Activated naive CD8-positive, alpha-beta T cell treated with anti-CD3 and anti-CD28 coated beads, Interleukin-2, amount 50 U/mL, for 16 hours (primary cell): ENCODE measurements at regions not wholly inside any gene's neighbourhood (a gene's known extent, or its start where the extent isn't known, plus 50 kb on each side); places are given as distances from the start of the nearest gene placed in this dataset.

Experiments used
- DNase-seq: peaks from one replicate; pipeline ENCODE4 v3.0.0-alpha.2; 2020; ENCODE audit warnings: low read depth, low spot score

DNA sequence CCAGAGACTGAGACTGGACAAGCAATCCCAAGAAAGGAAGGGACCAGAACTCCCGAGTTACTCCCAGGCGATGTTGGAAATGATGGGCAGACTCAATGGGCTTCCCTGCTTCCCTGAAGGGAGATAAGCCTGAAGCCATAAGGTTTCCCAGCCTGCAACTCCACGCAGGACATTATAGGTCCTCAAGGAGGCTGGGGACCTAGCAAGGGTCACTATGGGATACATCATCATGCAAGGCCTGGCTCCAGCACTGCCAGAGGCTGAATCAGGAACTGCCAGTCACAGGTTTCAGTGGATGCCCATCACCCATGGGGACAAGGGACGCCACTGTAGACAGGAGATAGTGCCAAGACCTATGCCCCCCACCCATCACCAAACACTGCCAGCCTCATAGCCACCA is 338.7 kb downstream of the IRS2 start:
- no peak for DNase-seq

DNA sequence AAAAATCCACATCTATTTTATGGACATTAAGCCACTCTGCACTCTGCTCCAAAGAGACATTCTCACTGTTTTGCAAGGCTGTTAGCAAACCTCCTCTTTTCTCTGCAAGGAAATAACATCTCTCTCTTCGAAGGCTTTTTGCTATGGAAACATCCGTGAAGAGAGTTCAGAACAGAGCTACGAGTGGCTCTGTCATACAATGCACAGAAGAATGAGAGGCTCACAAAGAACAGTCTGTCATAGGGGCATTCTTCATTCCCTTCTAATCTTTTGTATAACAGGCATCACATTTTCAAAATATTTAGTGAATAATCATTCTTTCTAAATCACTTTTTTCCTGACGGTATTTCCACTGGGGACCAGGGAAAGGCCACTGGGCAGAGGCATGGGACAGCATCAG is 346.1 kb downstream of the IRS2 start:
- DNase-seq: no peak

DNA sequence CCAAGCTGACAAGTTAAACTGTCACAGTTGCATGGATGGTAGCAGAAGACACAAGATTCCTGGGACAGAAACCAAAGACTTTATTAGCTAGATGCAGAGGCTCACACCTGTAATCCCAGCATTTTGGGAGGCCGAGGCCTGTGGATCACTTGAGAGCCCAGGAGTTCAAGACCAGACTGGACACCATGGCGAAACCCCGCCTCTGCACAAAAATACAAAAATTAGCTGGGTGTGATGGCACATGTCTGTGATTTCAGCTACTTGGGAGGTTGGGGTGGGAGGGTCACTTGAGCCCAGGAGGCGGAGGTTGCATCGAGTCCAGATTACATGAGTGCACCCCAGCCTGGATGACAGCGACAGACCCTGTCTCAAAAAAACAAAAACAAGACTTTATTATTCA is 346.6 kb downstream of the IRS2 start:
- no peak for DNase-seq

DNA sequence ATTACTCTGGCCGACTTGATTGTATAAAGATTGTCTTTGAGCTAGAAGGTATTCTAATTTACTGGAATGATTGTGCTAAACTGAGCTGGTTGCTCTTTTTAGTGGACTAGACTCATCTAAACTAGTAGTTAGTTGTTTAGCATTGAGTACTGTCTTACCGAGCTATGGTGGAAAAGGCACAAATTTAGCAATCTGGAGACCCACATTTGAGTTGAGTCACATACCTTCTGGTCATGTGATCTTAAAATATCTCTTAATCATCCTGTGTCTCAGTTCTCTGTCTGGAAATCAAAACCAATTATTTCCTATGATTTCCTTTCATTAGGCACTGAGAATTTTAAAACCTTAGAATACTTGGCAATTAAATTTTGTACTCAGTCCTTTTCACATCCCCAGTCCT is 349.5 kb downstream of the IRS2 start:
- no peak for DNase-seq

DNA sequence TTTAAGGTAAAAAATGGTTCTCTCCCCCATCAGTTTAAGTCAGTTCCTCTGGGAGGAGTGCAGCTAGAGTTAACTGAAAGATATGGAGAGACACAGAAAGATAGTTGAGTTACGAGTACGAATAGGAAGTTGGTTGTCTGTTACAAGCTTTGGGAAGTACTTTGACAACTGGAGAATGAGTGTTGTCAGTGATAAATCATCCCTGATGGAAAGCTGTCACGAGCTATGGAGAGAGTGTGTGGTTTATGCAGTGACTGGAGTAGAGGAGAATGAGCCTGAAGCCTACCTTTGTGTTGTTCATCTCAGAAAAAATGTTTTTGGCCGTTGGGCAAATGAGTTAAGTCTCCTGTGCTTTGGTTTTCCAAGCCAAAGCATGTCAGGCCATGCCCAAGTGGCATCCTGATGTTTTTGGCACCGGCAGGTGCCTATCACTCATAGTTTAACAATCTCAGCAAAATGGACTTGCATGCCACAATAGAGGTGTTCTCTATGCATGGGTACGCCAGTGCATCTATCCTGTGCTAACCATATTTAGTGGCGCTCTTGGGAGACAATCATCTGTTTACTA is 350.2 kb downstream of the IRS2 start:
- DNase-seq: no peak

DNA sequence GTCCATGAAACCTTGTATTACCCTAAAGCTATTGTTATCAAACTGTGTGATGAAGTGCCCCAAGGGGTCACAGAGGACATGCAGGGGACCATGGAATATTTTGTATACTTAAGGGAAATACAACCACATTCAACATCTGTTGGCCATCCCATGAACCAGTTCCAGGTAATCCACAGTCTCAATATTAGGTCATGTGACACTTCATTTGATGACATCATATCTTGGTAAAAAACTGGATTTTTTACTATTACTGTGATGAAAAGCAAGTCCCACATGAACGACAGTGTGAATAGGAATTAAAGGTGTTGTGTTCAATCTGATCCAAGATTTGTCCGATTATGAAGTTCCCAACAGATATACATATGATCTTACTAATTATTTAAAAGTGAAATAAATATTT is 355.2 kb downstream of the IRS2 start:
- DNase-seq: no peak

DNA sequence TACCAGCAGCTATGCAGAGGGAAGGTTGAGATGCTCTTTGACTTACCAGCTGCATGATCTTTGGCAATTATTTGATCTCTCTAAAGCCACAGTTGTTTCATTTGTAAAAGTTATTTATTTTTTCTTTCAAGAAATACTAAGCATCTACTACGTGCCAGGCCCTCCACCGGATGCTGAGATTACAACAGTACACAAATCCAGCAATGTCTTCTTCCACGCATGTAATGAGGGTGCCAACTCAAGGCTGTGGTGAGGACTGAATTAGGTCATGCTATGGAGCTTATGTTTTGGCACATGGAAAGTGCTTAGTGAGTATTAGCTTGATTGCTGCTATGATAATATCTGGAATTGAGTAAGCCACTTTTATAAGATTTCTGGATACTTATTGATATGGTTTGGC is 358.2 kb downstream of the IRS2 start:
- DNase-seq: no peak

DNA sequence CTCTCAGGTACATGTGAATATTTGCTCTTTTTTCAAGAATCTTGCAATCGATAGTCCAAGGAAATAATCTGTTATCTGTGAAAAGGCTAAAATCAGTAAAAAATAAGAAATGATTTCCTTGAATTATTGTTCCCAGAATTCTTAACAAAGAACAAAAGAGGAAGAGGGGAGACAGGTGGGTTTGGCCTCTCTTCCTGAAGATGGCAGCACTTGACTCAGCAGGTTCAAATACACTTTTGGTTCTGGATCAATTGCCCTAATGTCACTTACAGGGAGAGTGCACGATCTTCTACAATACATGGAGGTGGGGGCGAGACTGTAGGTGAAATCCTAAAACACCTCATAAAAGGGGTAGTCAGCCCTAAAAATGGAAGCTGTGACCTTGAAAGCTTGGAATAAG is 358.7 kb downstream of the IRS2 start:
- DNase-seq: no peak

DNA sequence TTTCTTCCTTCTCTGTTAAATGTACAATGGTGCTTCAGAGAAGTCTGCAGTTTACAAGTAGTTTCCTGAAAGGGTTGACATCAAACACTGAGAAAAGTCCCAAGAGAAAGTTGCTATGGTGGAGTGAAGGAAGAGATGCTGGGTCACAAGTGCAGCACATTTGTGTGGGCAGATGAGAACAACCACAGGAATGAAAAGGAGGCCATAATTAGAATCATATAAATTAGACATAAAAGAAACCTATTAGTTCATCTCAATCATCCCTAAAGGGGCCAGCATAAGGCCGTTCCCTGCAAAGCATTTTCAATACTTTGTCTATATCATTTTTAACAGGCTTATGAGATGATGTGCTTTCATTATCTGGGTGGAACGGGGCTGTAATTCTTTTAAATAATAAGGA is 359.2 kb downstream of the IRS2 start:
- no peak for DNase-seq

DNA sequence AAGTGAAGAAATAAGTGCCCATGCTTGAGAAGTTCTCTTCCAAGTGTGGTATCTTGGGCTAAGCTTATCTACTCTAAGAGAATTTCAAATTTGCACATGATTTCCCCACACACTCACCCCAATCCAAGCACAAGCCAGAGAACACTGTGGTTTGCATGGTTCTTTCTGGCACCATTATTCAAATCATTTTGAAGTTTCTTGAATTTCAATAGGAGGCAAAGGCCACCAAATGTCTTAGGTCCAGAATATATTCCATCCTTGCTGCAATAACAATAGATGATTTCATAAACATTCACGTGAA is 359.7 kb downstream of the IRS2 start:
- no peak for DNase-seq

DNA sequence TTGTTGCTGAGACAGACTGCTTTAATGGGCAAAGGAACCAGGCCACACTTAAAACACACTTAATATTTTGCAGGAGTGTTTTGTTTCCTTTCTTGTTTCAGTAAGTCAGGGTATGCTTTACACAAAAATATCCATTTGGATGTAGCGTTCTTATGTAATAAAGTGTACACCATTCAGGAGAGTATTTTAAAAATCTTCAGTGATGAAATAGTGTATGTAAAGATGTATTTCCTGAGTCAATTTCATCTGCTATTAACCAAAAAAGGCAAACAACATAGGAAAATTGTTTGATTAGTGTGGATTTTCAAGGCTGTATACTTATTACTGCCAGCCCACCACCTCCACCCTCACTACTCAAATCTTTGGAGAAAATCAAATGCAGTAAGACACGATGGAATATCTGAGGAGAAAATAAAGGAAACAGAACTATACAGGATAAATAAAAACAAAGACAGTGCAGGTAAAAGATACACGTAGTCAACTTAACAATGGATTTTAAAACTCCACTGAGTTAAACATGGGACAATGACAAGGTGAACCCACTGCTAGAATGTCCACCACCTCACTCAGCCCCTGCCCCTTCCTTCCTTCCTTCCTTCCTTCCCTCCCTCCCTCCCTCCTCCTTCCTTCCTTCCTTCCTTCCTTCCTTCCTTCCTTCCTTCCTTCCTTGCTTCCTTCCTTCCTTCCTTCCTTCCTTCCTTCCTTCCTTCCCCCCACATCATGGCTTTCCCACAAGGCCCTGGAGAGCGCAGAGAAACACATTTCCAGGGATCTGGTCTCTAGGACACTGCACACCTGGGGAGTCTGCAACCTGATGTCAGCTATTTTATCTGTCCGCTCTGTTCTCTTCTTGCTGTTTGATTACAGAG is 360.3 kb downstream of the IRS2 start:
- DNase-seq: no peak

DNA sequence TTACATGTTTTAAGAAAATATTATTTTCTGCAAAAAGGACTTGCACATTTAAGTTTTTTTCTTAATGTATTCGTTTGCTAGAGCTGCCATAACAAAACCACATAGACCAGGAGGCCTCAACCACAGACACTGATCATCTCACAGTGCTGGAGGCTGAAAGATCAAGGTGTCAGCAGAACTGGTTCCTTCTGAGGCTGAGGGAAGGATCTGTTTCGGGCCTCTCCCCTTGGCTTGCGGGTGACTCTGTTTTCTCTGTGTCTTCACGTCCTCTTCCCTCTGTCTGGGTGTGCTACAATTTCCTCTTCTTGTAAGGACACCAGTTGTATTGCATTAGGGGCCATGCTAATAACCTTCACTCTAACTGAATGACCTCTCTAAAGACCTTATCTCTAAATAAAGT is 364.2 kb downstream of the IRS2 start:
- DNase-seq: no peak

DNA sequence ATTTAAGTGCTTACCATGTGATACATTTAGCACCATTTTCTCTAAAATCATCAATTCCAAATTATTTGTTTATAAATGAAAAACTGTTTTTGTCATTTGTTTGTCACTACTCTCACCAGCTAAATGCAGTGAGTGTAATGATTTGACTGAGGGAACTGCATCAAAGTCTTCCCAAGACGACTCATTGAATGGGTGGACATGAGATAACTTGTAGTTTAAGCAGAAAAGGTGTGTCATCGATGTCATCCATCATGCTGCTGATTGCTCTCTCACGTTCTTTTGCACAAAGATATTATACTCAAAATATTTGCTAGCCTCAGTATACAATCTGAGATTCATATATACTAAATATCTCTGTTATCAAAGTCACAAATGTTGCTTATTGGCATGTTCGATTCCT is 366.5 kb downstream of the IRS2 start:
- DNase-seq: no peak

DNA sequence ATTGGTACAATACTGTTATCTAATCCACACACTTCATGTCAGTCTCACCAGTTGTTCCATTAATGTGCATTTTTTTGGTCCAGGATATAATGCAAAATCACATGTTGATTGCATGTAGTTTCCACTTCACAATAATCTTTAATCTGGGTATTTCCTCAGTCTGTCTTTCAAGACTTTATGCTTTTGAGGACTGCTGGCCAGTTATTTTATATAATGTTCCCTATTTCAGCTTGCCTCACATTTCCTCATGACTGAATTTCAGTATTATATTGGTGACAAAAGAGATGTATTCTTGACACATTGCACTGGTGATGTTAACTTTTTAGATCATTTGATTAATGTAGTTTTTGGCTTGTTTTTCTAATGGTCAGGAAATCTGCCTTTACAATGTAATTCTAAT is 368.3 kb downstream of the IRS2 start:
- DNase-seq: no peak

DNA sequence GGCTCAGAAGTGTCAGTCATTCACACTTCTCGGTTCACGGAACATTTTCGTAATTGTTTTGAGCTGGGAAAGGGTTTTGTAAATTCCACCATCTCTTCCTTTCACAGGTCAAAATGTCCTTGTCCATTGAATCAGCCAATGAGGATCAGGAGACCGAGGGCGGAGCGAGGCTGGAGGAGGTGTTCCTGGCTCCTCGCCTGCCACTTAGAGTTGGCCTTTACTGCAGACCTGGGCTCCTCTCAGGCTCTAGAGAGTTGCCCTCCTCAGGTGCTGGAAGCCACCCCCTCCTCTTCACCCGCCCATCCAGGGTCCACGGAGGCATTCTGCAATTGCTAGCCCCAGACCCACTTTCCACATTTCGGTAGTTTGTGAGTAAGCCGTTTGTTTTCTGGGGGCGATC is 370.4 kb downstream of the IRS2 start:
- no peak for DNase-seq

DNA sequence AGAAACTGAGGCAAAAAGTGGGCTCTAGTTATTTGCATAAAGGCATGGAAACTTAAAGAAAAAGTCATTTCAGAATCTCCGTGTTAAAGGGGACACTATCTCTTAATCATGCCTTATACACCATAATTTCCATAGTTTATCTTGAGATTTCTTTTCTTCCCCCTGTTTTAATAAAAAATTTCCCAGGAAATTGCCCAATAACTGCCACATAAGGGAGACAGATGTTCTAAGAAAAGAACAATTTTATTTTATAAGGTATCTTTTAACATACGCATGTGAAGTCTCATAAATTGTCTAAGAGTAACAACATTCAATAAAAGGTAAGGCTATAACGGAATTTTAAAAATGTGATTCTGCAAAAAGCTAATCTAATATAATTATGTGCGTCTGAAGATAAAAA is 371.3 kb downstream of the IRS2 start:
- DNase-seq: no peak

DNA sequence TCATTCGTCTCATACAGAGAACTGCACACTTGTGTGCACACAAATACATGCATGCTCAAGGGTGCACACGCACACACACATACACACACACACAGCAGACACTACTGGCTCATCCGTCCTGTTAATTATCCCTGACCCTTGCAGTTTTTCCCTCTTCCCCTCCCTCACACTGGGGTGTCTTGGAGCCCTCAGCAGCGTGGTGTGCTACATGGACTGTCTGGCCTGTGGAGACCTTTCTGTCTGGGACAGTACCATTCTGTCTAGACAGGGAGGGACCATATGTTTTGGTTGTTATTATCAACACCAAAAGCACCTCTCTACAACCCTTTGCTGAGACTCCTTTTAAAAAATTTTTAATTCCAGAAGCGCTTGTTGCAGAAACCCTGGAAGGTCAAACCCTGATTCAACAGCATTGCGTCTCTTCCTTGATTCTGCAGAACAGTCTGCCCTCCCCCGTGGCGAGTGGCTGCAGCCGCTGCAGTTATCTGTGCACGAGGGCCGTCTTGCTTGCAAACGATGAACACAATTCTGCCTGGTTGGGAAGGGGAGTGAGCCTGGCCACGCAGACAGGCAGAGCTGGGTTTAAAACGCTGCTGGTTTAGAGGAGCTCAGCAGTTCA is 374.0 kb downstream of the IRS2 start:
- no peak for DNase-seq

DNA sequence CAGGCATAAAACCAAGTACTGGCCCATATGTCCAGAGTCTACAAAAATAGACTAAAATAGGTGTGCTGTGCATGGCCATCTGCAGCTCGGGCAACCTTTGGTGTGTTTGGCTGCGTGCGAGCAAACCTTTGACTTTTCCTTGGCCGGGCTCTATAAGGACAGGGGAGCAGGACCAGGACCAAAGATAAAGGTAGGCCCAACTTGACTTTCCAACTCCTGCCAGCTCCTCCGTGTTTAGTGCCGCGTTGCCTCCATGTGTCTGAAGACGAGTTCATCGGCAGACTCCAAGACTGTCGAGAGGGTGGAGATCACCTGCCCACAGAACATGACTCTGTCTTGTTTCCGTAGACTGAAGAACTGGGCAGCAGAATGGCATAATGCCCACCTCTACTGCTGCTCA is 375.5 kb downstream of the IRS2 start:
- no peak for DNase-seq

DNA sequence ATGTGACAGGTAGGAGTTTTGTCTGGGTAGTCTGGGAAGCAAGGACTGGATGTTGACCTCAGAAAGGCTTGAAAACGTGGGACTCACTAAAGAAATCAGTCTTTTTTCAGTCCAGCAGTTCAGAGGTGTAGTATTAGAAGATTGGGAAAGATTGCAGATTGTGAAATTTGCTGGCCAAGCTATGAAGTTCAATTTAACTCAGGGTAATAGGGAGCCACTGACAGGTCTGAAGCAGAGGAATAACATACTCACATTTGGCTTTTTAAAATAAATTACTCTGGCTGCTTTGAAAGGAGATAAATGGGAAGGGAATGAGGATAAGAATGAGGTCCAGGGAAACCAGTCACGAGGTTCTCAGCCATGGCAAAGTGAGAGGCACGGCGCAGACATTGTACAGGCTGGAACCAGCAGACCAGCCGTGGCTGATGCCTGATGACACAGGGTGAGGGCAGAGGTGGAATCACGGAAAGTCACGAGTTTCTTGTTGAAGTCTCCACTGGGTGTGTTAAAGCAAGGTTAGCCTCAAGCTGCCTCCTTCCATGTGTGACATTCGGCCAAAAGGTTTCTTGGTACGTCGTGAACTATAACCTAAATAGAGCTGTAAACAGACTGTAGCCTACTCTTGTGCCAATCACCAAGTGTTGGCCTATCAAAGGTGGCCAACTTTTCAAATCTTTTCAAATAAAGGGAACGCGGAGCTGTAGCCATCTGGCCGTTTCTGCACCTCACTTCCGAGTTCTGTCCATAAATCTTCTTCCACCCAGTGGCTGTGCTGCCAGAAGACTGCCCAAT is 377.6 kb downstream of the IRS2 start:
- DNase-seq: no peak

DNA sequence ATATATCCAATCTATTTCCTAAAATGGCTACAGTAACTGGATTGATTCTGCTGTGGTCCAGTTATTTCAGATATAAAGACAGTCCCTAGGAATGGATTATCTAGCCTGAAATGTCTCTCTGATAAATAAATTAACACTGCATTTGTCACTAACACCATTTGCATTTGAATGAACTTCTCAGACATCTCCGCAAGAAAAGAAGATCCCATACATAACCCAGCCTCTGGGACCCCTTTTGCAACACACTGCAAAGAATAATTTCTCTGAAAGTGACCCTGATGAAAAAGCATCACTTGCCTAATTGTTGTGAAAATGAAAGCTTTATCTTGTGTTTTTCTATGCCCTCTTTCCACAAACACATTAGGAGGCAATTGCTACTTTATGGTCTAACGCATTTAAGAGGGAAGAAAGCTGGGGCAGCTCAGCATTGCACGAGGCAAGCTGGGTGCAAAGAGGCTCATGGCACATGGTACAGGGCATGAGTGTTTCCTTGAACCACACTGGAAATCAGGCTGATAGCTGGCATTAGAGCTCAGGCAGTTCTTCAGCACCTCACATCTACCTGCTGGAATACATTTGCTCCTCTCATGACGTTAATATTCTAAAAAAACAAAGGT is 379.9 kb downstream of the IRS2 start:
- no peak for DNase-seq

DNA sequence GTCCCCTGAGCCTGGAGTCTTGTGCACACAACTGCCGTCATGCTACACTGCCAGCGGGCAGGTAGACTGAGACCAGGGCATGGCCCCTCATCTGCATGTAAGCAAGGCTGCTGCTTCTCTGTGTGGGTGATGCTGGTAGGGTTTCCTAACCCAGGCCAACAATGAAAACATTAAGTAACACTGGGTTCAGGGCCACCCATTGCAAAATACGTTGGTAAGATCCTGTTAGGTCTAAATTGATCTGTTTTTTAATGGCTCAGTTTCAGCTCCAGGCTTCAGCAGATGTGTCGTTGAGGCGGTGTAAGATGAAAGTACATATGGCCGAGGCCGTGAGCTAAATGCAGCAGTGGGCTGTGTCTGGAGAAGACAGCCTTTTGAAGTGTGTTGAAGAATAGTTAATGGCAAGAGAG is 383.4 kb downstream of the IRS2 start:
- no peak for DNase-seq

DNA sequence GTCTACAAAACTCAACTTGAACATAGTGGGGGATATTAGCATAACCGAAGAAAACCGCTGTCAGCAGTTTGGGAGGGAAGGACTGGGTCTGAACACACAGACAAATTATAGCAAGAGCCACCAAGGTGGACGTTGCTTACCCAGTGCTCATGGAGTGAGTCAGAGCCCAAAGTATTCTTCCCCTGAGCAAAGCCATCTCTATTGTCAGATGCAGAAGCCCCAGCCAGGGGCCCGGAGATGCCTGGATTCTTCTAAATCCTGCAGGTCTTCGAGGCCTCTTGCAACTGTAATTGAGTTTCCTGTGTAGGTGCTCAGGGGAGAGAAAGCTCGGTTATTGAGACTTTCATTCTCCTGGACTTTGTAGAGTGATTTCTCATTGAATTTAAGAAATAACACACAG is 384.5 kb downstream of the IRS2 start:
- DNase-seq: no peak
